SK-N-SH (cell line): ENCODE measurements at regions not wholly inside any gene's neighbourhood (a gene's known extent, or its start where the extent isn't known, plus 50 kb on each side); places are given as distances from the start of the nearest gene placed in this dataset.

Experiments used
- CTCF ChIA-PET: fragments of 300-600, 350-600 bp; formaldehyde crosslinking; extraction: SDS; loops from one replicate; lab custom pipeline; 2021; lab: Yijun Ruan, JAX
- POLR2A ChIA-PET: fragments of 350-600 bp; sonication (Branson Sonifier 250); formaldehyde crosslinking; extraction: SDS; loops from one replicate; lab custom pipeline; 2020; ENCODE audit warnings: antibody characterized with exemption, inconsistent platforms; lab: Yijun Ruan, JAX
- DNase-seq: peaks from one replicate; pipeline ENCODE4 v3.0.0; 2012
- H2AFZ ChIP-seq: fragments of 200-600 bp; sonication (generic); 2 replicates; pipeline ENCODE4 v1.8.1; 2016; ENCODE audit warnings: antibody characterized with exemption, mild to moderate bottlenecking, low read depth
- H3F3A ChIP-seq: fragments of 200-600 bp; sonication (generic); replicated peaks from 2 replicates; pipeline ENCODE3; 2016; ENCODE audit warnings: antibody characterized with exemption, mild to moderate bottlenecking; ENCODE audit not compliant: insufficient read depth
- H3K27ac ChIP-seq, 2 experiments: fragments of 200-500 bp in 1 of 2; fragments of 200-600 bp in 1 of 2; sonication (Bioruptor generic) in 1 of 2; sonication (generic), shearing (Covaris generic) in 1 of 2; 2 replicates each; pipeline versions ENCODE4 v1.5.1 to v1.6.1; 2014 to 2016; ENCODE audit warnings: low read depth in 2 of 2, inconsistent platforms in 1 of 2, low read length in 1 of 2, mild to moderate bottlenecking in 1 of 2, mixed read lengths in 1 of 2
- H3K27me3 ChIP-seq: fragments of 200-600 bp; sonication (generic), shearing (Covaris generic); 2 replicates; pipeline ENCODE4 v1.6.1; 2016; ENCODE audit warnings: mixed run types; ENCODE audit not compliant: insufficient read depth
- H3K36me3 ChIP-seq, 2 experiments: fragments of 200-500 bp in 1 of 2; fragments of 200-600 bp in 1 of 2; sonication (Bioruptor generic) in 1 of 2; sonication (generic) in 1 of 2; replicated peaks in 1 of 2; 2 replicates each; pipeline versions ENCODE3 to v1.5.1; 2014 to 2016; ENCODE audit warnings: low read length in 1 of 2, mild to moderate bottlenecking in 1 of 2; ENCODE audit not compliant: insufficient read depth in 2 of 2, control insufficient read depth in 1 of 2
- H3K4me1 ChIP-seq, 2 experiments: fragments of 200-500 bp in 1 of 2; fragments of 200-600 bp in 1 of 2; sonication (Bioruptor generic) in 1 of 2; sonication (generic), shearing (Covaris generic) in 1 of 2; 2 replicates each; pipeline versions ENCODE4 v1.5.1 to v1.6.1; 2014 to 2016; ENCODE audit warnings: low read depth in 1 of 2, low read length in 1 of 2, mixed run types in 1 of 2; ENCODE audit not compliant: insufficient read depth in 2 of 2, control insufficient read depth in 1 of 2
- H3K4me2 ChIP-seq: fragments of 200-600 bp; sonication (generic), shearing (Covaris generic); 2 replicates; pipeline ENCODE4 v1.6.1; 2017; ENCODE audit warnings: mixed run types
- H3K4me3 ChIP-seq, 2 experiments: fragments of 200-500 bp in 1 of 2; fragments of 200-600 bp in 1 of 2; sonication (Bioruptor generic) in 1 of 2; sonication (generic), shearing (Covaris generic) in 1 of 2; 2 replicates each; pipeline versions ENCODE4 v1.5.1 to v1.8.1; 2014 to 2016; ENCODE audit warnings: low read depth in 2 of 2, inconsistent platforms in 1 of 2, low read length in 1 of 2, mild to moderate bottlenecking in 1 of 2, mixed read lengths in 1 of 2, moderate library complexity in 1 of 2
- H3K79me2 ChIP-seq: fragments of 200-600 bp; sonication (generic); 2 replicates; pipeline ENCODE4 v1.8.1; 2017; ENCODE audit warnings: mild to moderate bottlenecking; ENCODE audit not compliant: insufficient read depth
- H3K9ac ChIP-seq: fragments of 200-600 bp; sonication (generic); 2 replicates; pipeline ENCODE4 v1.6.1; 2017; ENCODE audit warnings: mixed run types
- H3K9me2 ChIP-seq: fragments of 200-600 bp; sonication (generic); 2 replicates; pipeline ENCODE4 v1.6.1; 2017; ENCODE audit warnings: mixed run types
- H3K9me3 ChIP-seq: fragments of 200-600 bp; sonication (generic); 2 replicates; pipeline ENCODE4 v1.6.1; 2017; ENCODE audit warnings: mixed run types, mild to moderate bottlenecking, moderate library complexity
- H4K20me1 ChIP-seq: fragments of 200-600 bp; sonication (generic); 2 replicates; pipeline ENCODE4 v1.6.1; 2017; ENCODE audit warnings: mild to moderate bottlenecking, mixed run types; ENCODE audit not compliant: insufficient read depth
- ELF1 ChIP-seq: IDR thresholded peaks from 2 replicates; pipeline ENCODE4 v1.4.0; 2012
- EP300 ChIP-seq, 2 experiments: IDR thresholded peaks; 2 replicates each; pipeline versions ENCODE4 v1.4.0 to v1.6.1; 2012; ENCODE audit warnings: borderline replicate concordance in 1 of 2, low read depth in 1 of 2, low read length in 1 of 2
- EZH2phosphoT487 ChIP-seq: fragments of 200-600 bp; sonication (generic); IDR thresholded peaks from 2 replicates; pipeline ENCODE4 v1.6.1; 2017; ENCODE audit warnings: low read depth, mixed run types, mild to moderate bottlenecking, antibody characterized with exemption, moderate library complexity, borderline replicate concordance
- FOSL2 ChIP-seq: IDR thresholded peaks from 2 replicates; pipeline ENCODE4 v1.4.0; 2012; ENCODE audit warnings: low read depth, mild to moderate bottlenecking, moderate library complexity, borderline replicate concordance
- FOXM1 ChIP-seq: IDR thresholded peaks from 2 replicates; pipeline ENCODE4 v1.4.0; 2012; ENCODE audit warnings: low read depth, mild to moderate bottlenecking
- JUND ChIP-seq: IDR thresholded peaks from 2 replicates; pipeline ENCODE4 v1.4.0; 2012
- MEF2A ChIP-seq: IDR thresholded peaks from 2 replicates; pipeline ENCODE4 v1.4.0; 2012; ENCODE audit warnings: low read depth, borderline replicate concordance
- NFIC ChIP-seq: IDR thresholded peaks from 2 replicates; pipeline ENCODE4 v1.4.0; 2012; ENCODE audit warnings: borderline replicate concordance
- NRF1 ChIP-seq: IDR thresholded peaks from 2 replicates; pipeline ENCODE4 v1.6.1; 2012; ENCODE audit warnings: low read depth, mild to moderate bottlenecking, low read length
- PBX3 ChIP-seq: IDR thresholded peaks from 2 replicates; pipeline ENCODE4; 2012
- POLR2AphosphoS5 ChIP-seq: IDR thresholded peaks from 2 replicates; pipeline ENCODE4 v1.6.1; 2012; ENCODE audit warnings: low read depth, low read length
- RAD21 ChIP-seq: IDR thresholded peaks from 2 replicates; pipeline ENCODE4 v1.6.1; 2012; ENCODE audit warnings: mild to moderate bottlenecking, low read length
- RCOR1 ChIP-seq: fragments of 150-350 bp; IDR thresholded peaks from 2 replicates; pipeline ENCODE4 v1.6.1; 2017; ENCODE audit warnings: antibody characterized with exemption, low read length
- RXRA ChIP-seq: IDR thresholded peaks from 2 replicates; pipeline ENCODE4 v1.4.0; 2012; ENCODE audit warnings: low read depth, mild to moderate bottlenecking, borderline replicate concordance
- SMC3 ChIP-seq: IDR thresholded peaks from 2 replicates; pipeline ENCODE4 v1.6.1; 2012; ENCODE audit warnings: low read depth, low read length, improper control_type of control experiment
- TAF1 ChIP-seq: IDR thresholded peaks from 2 replicates; pipeline ENCODE4 v1.6.1; 2012; ENCODE audit warnings: low read depth, mild to moderate bottlenecking, low read length, moderate library complexity, borderline replicate concordance
- TCF12 ChIP-seq: IDR thresholded peaks from 2 replicates; pipeline ENCODE4 v1.4.0; 2012
- TEAD4 ChIP-seq: IDR thresholded peaks from 2 replicates; pipeline ENCODE4 v1.4.0; 2012; ENCODE audit warnings: mild to moderate bottlenecking, borderline replicate concordance; ENCODE audit not compliant: insufficient read depth
- USF1 ChIP-seq: IDR thresholded peaks from 2 replicates; pipeline ENCODE4 v1.4.0; 2012; ENCODE audit warnings: low read depth, borderline replicate concordance
- USF2 ChIP-seq: fragments of 150-350 bp; IDR thresholded peaks from 2 replicates; pipeline ENCODE4 v1.6.1; 2017; ENCODE audit warnings: antibody characterized with exemption, low read length, low read depth, borderline replicate concordance
- WGBS: methylation state at CpG from one replicate; pipeline ENCODE4 v1.1.6; 2017; ENCODE audit warnings: low lambda C conversion rate; 5-methylcytosine and 5-hydroxymethylcytosine counted together
- TF ChIP-seq, protein P1 (sequence below): fragments of 200-600 bp; sonication (generic); IDR thresholded peaks from 2 replicates; pipeline ENCODE4 v1.6.1; 2017; ENCODE audit warnings: antibody characterized with exemption, mild to moderate bottlenecking, moderate library complexity
- TF ChIP-seq, protein P2 (sequence below): IDR thresholded peaks from 2 replicates; pipeline ENCODE4 v1.4.0; 2012; ENCODE audit warnings: low read depth
- TF ChIP-seq, protein P3 (sequence below): fragments of 150-350 bp; IDR thresholded peaks from 2 replicates; pipeline ENCODE4 v1.6.1; 2016; ENCODE audit warnings: mild to moderate bottlenecking, low read depth, low read length

DNA sequence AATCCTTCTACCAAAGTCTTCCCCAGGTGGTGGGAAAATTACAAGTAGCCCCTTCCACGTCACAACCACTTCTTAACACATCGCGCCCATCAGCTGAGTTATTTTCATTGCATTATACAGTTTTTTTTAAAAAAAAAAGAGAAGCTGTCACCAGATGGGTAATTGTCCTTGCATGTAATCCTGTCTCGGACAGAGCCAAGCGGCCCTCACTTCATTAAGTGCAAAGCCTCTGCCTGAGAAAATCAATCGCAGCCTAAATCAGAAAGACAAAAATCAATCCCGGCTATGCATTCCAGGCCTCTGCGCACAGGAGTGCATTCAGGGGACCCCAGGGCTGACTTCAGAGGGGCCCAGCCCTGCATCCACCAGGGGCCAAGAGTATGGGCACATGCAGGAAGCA lies 538.9 kb downstream of the NPHP4 start:
- Histone ChIP-seq H3K79me2 (no peaks in the 10 kb centered on the region), H3K36me3 (no peaks in the 10 kb centered on the region), H3K4me1 (peaks cover 0 to 36% of the 10 kb centered on the region in 2 experiments; a peak in 1 of 4 replicates), H3K9me2 (no peaks in the 10 kb centered on the region)
- TF ChIP-seq USF2 (no peak), ELF1 (no peak), EP300 (IDR thresholded peaks at IDR 0.05; ENCODE audit: borderline replicate concordance in 1 of 2, low read depth in 1 of 2, low read length in 1 of 2) (no peak), FOXM1 (no peak), NFIC (no peak), SMC3 (no peak), POLR2AphosphoS5 (no peak), PBX3 (no peak), RAD21 (no peak), TCF12 (no peak), USF1 (no peak)
- TF ChIP-seq, all 33 proteins: peak for 0
- Histone ChIP-seq H2AFZ (no peak overlapping the region), H4K20me1 (no peaks in the 10 kb centered on the region), H3K27ac (no peak overlapping the region; a peak in 1 of 4 replicates), H3K4me3 (no peak overlapping the region), H3K27me3 (no peaks in the 10 kb centered on the region), H3K9ac (no peak overlapping the region), H3K4me2 (no peak overlapping the region), H3K9me3 (no peaks in the 10 kb centered on the region), H3F3A (no peaks in the 10 kb centered on the region)
- DNase-seq = no peak
- ChIA-PET CTCF (interaction anchor here (1.0 kb wide), 1 partner anchor 11 kb away, joined by 3 read pairs; no protein-coding TSS in a partner anchor), POLR2A (no interaction called here)
- 58% methylated on average over 8 of the region's 8 CpGs for WGBS

- Histone ChIP-seq H3K27ac (no peak overlapping the region), H3K4me1 (peaks cover 0 to 33% of the 10 kb centered on the region in 2 experiments; a peak in 1 of 4 replicates), H3K36me3 (no peaks in the 10 kb centered on the region), H3K4me2 (no peak overlapping the region), H3K27me3 (no peaks in the 10 kb centered on the region), H4K20me1 (no peaks in the 10 kb centered on the region), H3K4me3 (no peak overlapping the region), H3K9me3 (no peaks in the 10 kb centered on the region), H3K9ac (no peak overlapping the region), H3K9me2 (no peaks in the 10 kb centered on the region), H2AFZ (no peak overlapping the region), H3K79me2 (no peaks in the 10 kb centered on the region), H3F3A (no peaks in the 10 kb centered on the region)
- ChIA-PET POLR2A (no interaction called here), CTCF (interaction anchor here (0.6 kb wide), 1 partner anchor 11 kb away, joined by 3 read pairs; no protein-coding TSS in a partner anchor)
- no peak for DNase-seq
- WGBS = 58% methylated on average over 10 of the region's 11 CpGs
- TF ChIP-seq POLR2AphosphoS5 (no peak), RAD21 (no peak), EP300 (IDR thresholded peaks at IDR 0.05; ENCODE audit: borderline replicate concordance in 1 of 2, low read depth in 1 of 2, low read length in 1 of 2) (no peak), NFIC (no peak), NRF1 (no peak), JUND (no peak), RXRA (no peak), TEAD4 (no peak), TAF1 (no peak), EZH2phosphoT487 (no peak), MEF2A (no peak), FOSL2 (no peak), RCOR1 (no peak)
- TF ChIP-seq, protein P1, sequence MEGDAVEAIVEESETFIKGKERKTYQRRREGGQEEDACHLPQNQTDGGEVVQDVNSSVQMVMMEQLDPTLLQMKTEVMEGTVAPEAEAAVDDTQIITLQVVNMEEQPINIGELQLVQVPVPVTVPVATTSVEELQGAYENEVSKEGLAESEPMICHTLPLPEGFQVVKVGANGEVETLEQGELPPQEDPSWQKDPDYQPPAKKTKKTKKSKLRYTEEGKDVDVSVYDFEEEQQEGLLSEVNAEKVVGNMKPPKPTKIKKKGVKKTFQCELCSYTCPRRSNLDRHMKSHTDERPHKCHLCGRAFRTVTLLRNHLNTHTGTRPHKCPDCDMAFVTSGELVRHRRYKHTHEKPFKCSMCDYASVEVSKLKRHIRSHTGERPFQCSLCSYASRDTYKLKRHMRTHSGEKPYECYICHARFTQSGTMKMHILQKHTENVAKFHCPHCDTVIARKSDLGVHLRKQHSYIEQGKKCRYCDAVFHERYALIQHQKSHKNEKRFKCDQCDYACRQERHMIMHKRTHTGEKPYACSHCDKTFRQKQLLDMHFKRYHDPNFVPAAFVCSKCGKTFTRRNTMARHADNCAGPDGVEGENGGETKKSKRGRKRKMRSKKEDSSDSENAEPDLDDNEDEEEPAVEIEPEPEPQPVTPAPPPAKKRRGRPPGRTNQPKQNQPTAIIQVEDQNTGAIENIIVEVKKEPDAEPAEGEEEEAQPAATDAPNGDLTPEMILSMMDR = no peak
- TF ChIP-seq, protein P2, sequence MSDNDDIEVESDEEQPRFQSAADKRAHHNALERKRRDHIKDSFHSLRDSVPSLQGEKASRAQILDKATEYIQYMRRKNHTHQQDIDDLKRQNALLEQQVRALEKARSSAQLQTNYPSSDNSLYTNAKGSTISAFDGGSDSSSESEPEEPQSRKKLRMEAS = no peak
- TF ChIP-seq, protein P3, sequence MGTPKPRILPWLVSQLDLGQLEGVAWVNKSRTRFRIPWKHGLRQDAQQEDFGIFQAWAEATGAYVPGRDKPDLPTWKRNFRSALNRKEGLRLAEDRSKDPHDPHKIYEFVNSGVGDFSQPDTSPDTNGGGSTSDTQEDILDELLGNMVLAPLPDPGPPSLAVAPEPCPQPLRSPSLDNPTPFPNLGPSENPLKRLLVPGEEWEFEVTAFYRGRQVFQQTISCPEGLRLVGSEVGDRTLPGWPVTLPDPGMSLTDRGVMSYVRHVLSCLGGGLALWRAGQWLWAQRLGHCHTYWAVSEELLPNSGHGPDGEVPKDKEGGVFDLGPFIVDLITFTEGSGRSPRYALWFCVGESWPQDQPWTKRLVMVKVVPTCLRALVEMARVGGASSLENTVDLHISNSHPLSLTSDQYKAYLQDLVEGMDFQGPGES = no peak
Observed at GRCh38 chr1:5451671-5452070, 540.6 kb downstream of the NPHP4 start.
